Transverse colon (tissue), 4 donors: ENCODE measurements at regions not wholly inside any gene's neighbourhood (a gene's known extent, or its start where the extent isn't known, plus 50 kb on each side); places are given as distances from the start of the nearest gene placed in this dataset.
A peak's percentile ranks its signal among the peaks of the same experiment; 100 is the strongest.

Source experiments
- DNase-seq: peaks from one replicate; pipeline ENCODE4 v3.0.0-alpha.2; 2019
- H3K27ac ChIP-seq, 4 donors: fragments of 200-600 bp; sonication (generic); 2 replicates each; pipeline ENCODE4 v1.5.1; 2016 to 2018; ENCODE audit warnings: inconsistent platforms in 4 of 4
- H3K27me3 ChIP-seq: fragments of 200-600 bp; sonication (generic); 2 replicates; pipeline ENCODE4 v1.5.1; 2017; ENCODE audit warnings: inconsistent platforms
- H3K36me3 ChIP-seq, 4 donors: fragments of 200-600 bp; sonication (generic); 2 replicates each; pipeline ENCODE4 v1.5.1; 2017 to 2019; ENCODE audit warnings: inconsistent platforms in 4 of 4
- H3K4me1 ChIP-seq, 4 donors: fragments of 200-600 bp; sonication (generic); 2 replicates each; pipeline ENCODE4 v1.5.1; 2017 to 2020; ENCODE audit warnings: inconsistent platforms in 4 of 4
- H3K4me3 ChIP-seq, 4 donors: fragments of 200-600 bp; sonication (generic); 1 replicate in 1 of 4; 2 replicates in 3 of 4; pipeline versions ENCODE4 v1.5.1 to v1.6.1; 2017 to 2019; ENCODE audit warnings: inconsistent platforms in 4 of 4
- H3K9me3 ChIP-seq, 2 donors: fragments of 200-600 bp; sonication (generic); 2 replicates each; pipeline ENCODE4 v1.5.1; 2017 to 2019; ENCODE audit warnings: inconsistent platforms in 2 of 2
- EP300 ChIP-seq: sonication (generic); formaldehyde crosslinking; IDR thresholded peaks from one replicate; pipeline ENCODE4 v1.6.1; 2017; ENCODE audit warnings: antibody characterized with exemption, low read depth
- POLR2A ChIP-seq: fragments of 450-650 bp; IDR thresholded peaks from one replicate; pipeline ENCODE4 v1.6.1; 2016; ENCODE audit warnings: antibody characterized with exemption, mild to moderate bottlenecking, moderate library complexity
- POLR2AphosphoS5 ChIP-seq, 3 donors: sonication (generic); formaldehyde crosslinking; IDR thresholded peaks; one replicate each; pipeline ENCODE4 v1.6.1; 2016; ENCODE audit warnings: antibody characterized with exemption in 3 of 3
- WGBS, 2 donors: methylation state at CpG; one replicate each; pipeline ENCODE4 v1.1.5; 2018; ENCODE audit warnings: low coverage in 1 of 2; 5-methylcytosine and 5-hydroxymethylcytosine counted together
- in situ Hi-C, 4 donors: fragments of 200-750 bp; cut with MboI; loops; one replicate each; pipeline versions ENCODE4 v1.15.0 to v1.15.1; 2017; ENCODE audit warnings: low sequenced_read_pairs in 3 of 4, low pct_ligation_motif_present in 1 of 4, low pct_unique_long_range_greater_than_20kb in 1 of 4
- intact Hi-C: fragments of 100-400 bp; cut with DNase I; formaldehyde crosslinking; loops from one replicate; pipeline ENCODE4 v1.15.1; 2023; ENCODE audit warnings: low total_unique reads
- TF ChIP-seq, protein P1 (sequence below), 5 experiments: fragments of 200-600 bp in 3 of 5; fragments of 450-650 bp in 2 of 5; sonication (generic) in 3 of 5; IDR thresholded peaks; 1 replicate in 2 of 5; 2 replicates in 3 of 5; pipeline ENCODE4 v1.5.1; 2016 to 2017; ENCODE audit warnings: antibody characterized with exemption in 5 of 5, inconsistent platforms in 3 of 5, mild to moderate bottlenecking in 2 of 5, moderate library complexity in 1 of 5

GRCh38 chr20:8073024-8073832 lies 53.7 kb upstream of the TMX4 start:
- no peak for DNase-seq
- Histone ChIP-seq H3K27me3 (no peaks in the 10 kb centered on the region), H3K27ac (peak overlapping the region in 1 of 4 donors; percentile 5), H3K4me1 (peaks cover 0 to 5% (median 0%) of the 10 kb centered on the region in 4 donors), H3K36me3 (no peaks in the 10 kb centered on the region), H3K4me3 (no peak overlapping the region), H3K9me3 (no peaks in the 10 kb centered on the region)
- in situ Hi-C loops = no loop called here
- intact Hi-C loops = no loop called here
- TF ChIP-seq POLR2AphosphoS5 (IDR thresholded peaks at IDR 0.05) = no peak
- TF ChIP-seq, protein P1, sequence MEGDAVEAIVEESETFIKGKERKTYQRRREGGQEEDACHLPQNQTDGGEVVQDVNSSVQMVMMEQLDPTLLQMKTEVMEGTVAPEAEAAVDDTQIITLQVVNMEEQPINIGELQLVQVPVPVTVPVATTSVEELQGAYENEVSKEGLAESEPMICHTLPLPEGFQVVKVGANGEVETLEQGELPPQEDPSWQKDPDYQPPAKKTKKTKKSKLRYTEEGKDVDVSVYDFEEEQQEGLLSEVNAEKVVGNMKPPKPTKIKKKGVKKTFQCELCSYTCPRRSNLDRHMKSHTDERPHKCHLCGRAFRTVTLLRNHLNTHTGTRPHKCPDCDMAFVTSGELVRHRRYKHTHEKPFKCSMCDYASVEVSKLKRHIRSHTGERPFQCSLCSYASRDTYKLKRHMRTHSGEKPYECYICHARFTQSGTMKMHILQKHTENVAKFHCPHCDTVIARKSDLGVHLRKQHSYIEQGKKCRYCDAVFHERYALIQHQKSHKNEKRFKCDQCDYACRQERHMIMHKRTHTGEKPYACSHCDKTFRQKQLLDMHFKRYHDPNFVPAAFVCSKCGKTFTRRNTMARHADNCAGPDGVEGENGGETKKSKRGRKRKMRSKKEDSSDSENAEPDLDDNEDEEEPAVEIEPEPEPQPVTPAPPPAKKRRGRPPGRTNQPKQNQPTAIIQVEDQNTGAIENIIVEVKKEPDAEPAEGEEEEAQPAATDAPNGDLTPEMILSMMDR (IDR thresholded peaks at IDR 0.05) = no peak
- TF ChIP-seq EP300 = no peak
- TF ChIP-seq POLR2A = no peak
- 33 to 46% methylated on average over 2 to 5 of the region's 5 CpGs for WGBS, 2 donors

- Histone ChIP-seq H3K9me3 (no peaks in the 10 kb centered on the region), H3K36me3 (no peaks in the 10 kb centered on the region), H3K4me1 (peaks cover 0 to 5% (median 0%) of the 10 kb centered on the region in 4 donors), H3K4me3 (no peak overlapping the region), H3K27me3 (no peaks in the 10 kb centered on the region), H3K27ac (no peak overlapping the region)
- 83 to 85% methylated on average over 2 to 3 of the region's 3 CpGs for WGBS, 2 donors
- in situ Hi-C loops = no loop called here
- intact Hi-C loops = no loop called here
- no peak for TF ChIP-seq POLR2A
- TF ChIP-seq, protein P1 (IDR thresholded peaks at IDR 0.05) = no peak
- no peak for TF ChIP-seq POLR2AphosphoS5 (IDR thresholded peaks at IDR 0.05)
- no peak for TF ChIP-seq EP300
- no peak for DNase-seq
Observed at GRCh38 chr20:8074931-8075330, 55.4 kb upstream of the TMX4 start.

GRCh38 chr20:8076306-8077136 lies 55.5 kb upstream of the PLCB1 start:
- peaks cover 0 to 5% (median 0%) of the 10 kb centered on the region in 4 donors for H3K4me1 ChIP-seq
- no peaks in the 10 kb centered on the region for H3K36me3 ChIP-seq
- in situ Hi-C loops (no loop called here), intact Hi-C loops (no loop called here)
- no peaks in the 10 kb centered on the region for H3K9me3 ChIP-seq
- H3K27ac ChIP-seq = peak overlapping the region; percentile 21 to 51 (median 35)
- 46 to 63% methylated on average over 3 of the region's 3 CpGs for WGBS, 2 donors
- no peak for TF ChIP-seq EP300
- TF ChIP-seq, protein P1 (IDR thresholded peaks at IDR 0.05) = no peak
- no peak for TF ChIP-seq POLR2AphosphoS5 (IDR thresholded peaks at IDR 0.05)
- no peak for TF ChIP-seq POLR2A
- no peak for DNase-seq
- no peaks in the 10 kb centered on the region for H3K27me3 ChIP-seq
- no peak overlapping the region for H3K4me3 ChIP-seq

- Histone ChIP-seq H3K9me3 (no peaks in the 10 kb centered on the region), H3K4me1 (peaks cover 0 to 5% (median 0%) of the 10 kb centered on the region in 4 donors), H3K27me3 (no peaks in the 10 kb centered on the region), H3K36me3 (no peaks in the 10 kb centered on the region), H3K27ac (peak overlapping the region; percentile 21 to 51 (median 46)), H3K4me3 (no peak overlapping the region)
- 69 to 100% methylated on average over 1 to 2 of the region's 2 CpGs for WGBS, 2 donors
- intact Hi-C loops = no loop called here
- TF ChIP-seq POLR2A = no peak
- peak in 1 of 3 donors; percentile 34 for TF ChIP-seq POLR2AphosphoS5 (IDR thresholded peaks at IDR 0.05)
- DNase-seq = no peak
- in situ Hi-C loops = no loop called here
Observed at GRCh38 chr20:8077137-8077466, 55.0 kb upstream of the PLCB1 start.
